Stomach (tissue), 8 donors: ENCODE measurements at regions not wholly inside any gene's neighbourhood (a gene's known extent, or its start where the extent isn't known, plus 50 kb on each side); places are given as distances from the start of the nearest gene placed in this dataset.

Source experiments
- DNase-seq, 2 donors: peaks; one replicate each; pipeline versions ENCODE4 v3.0.0 to v3.0.0-alpha.2; 2013 to 2019
- H3K27ac ChIP-seq, 5 donors: fragments of 200-600 bp in 4 of 5; sonication (generic) in 4 of 5; one replicate each; pipeline ENCODE4 v1.5.1; 2013 to 2019; ENCODE audit warnings: mild to moderate bottlenecking in 1 of 5, moderate library complexity in 1 of 5
- H3K27me3 ChIP-seq, 3 donors: fragments of 200-600 bp; sonication (generic); one replicate each; pipeline ENCODE4 v1.5.1; 2017 to 2019; ENCODE audit warnings: mixed run types in 1 of 3
- H3K36me3 ChIP-seq, 4 donors: fragments of 200-600 bp; sonication (generic); 1 replicate in 3 of 4; 2 replicates in 1 of 4; pipeline ENCODE4 v1.5.1; 2016 to 2019
- H3K4me1 ChIP-seq, 4 donors: fragments of 200-600 bp; sonication (generic); one replicate each; pipeline ENCODE4 v1.5.1; 2016 to 2019
- H3K4me3 ChIP-seq, 4 donors: fragments of 200-600 bp; sonication (generic) in 3 of 4; one replicate each; pipeline ENCODE4 v1.5.1; 2016 to 2019; ENCODE audit warnings: mild to moderate bottlenecking in 1 of 4
- H3K9me3 ChIP-seq, 4 donors: fragments of 200-600 bp; sonication (generic); one replicate each; pipeline ENCODE4 v1.5.1; 2016 to 2019
- CTCF ChIP-seq, 7 experiments: fragments of 450-650 bp in 4 of 7; fragments of 200-600 bp in 3 of 7; sonication (generic) in 3 of 7; IDR thresholded peaks; one replicate each; pipeline ENCODE4 v1.5.1; 2016 to 2019; ENCODE audit warnings: antibody characterized with exemption in 7 of 7, control low read depth in 2 of 7, mild to moderate bottlenecking in 1 of 7
- EP300 ChIP-seq: sonication (generic); formaldehyde crosslinking; IDR thresholded peaks from one replicate; pipeline ENCODE4 v1.6.1; 2017; ENCODE audit warnings: antibody characterized with exemption
- POLR2A ChIP-seq, 4 donors: fragments of 450-650 bp; IDR thresholded peaks; one replicate each; pipeline ENCODE4 v1.6.1; 2016; ENCODE audit warnings: antibody characterized with exemption in 4 of 4, control low read depth in 2 of 4, mild to moderate bottlenecking in 1 of 4, moderate library complexity in 1 of 4
- POLR2AphosphoS5 ChIP-seq, 3 donors: sonication (generic); formaldehyde crosslinking; IDR thresholded peaks; one replicate each; pipeline ENCODE4 v1.6.1; 2016; ENCODE audit warnings: antibody characterized with exemption in 3 of 3
- WGBS, 5 donors: extraction: QIAGEN DNeasy Blood & Tissue Kit in 3 of 5; methylation state at CpG; one replicate each; pipeline versions ENCODE4 v1.1.5 to v1.1.7; 2013 to 2018; 5-methylcytosine and 5-hydroxymethylcytosine counted together
- intact Hi-C: fragments of 100-400 bp; cut with DNase I; formaldehyde crosslinking; loops from one replicate; pipeline ENCODE4 v1.15.1; 2023; ENCODE audit warnings: low total_unique reads
- donor health status: healthy with polysubstance abuse.
- donor health status: Bipolar disorder and iron deficiency.
- donor health status: healthy.

GRCh38 chr1:38243106-38243505 lies 196.5 kb upstream of the POU3F1 start:
- Histone ChIP-seq H3K27me3 (peaks cover 0 to 7% (median 0%) of the 10 kb centered on the region in 3 donors), H3K4me3 (no peak overlapping the region), H3K4me1 (peaks cover 0 to 12% (median 6%) of the 10 kb centered on the region in 4 donors), H3K36me3 (no peaks in the 10 kb centered on the region), H3K9me3 (no peaks in the 10 kb centered on the region), H3K27ac (no peak overlapping the region)
- TF ChIP-seq EP300 (no peak), CTCF (IDR thresholded peaks at IDR 0.05) (no peak), POLR2A (IDR thresholded peaks at IDR 0.05) (no peak), POLR2AphosphoS5 (IDR thresholded peaks at IDR 0.05) (no peak)
- DNase-seq: peak in 1 of 2 donors; percentile 63
- intact Hi-C loops: no loop called here
- WGBS, 5 donors: 52 to 67% (median 61%) methylated on average over 5 to 6 of the region's 6 CpGs

- Histone ChIP-seq H3K27me3 (peaks cover 0 to 5% (median 0%) of the 10 kb centered on the region in 3 donors), H3K36me3 (no peaks in the 10 kb centered on the region), H3K4me3 (no peak overlapping the region), H3K27ac (no peak overlapping the region), H3K4me1 (peaks cover 0 to 11% (median 5%) of the 10 kb centered on the region in 4 donors), H3K9me3 (no peaks in the 10 kb centered on the region)
- DNase-seq: no peak
- TF ChIP-seq CTCF (IDR thresholded peaks at IDR 0.05) (no peak), EP300 (no peak), POLR2A (IDR thresholded peaks at IDR 0.05) (no peak)
- WGBS, 5 donors: 82 to 94% (median 89%) methylated on average over 5 of the region's 5 CpGs
- intact Hi-C loops: no loop called here
Measured at GRCh38 chr1:38242506-38242905, 195.9 kb upstream of the POU3F1 start.

GRCh38 chr1:38241594-38242334 lies 195.2 kb upstream of the POU3F1 start:
- Histone ChIP-seq H3K27me3 (peaks cover 0 to 6% (median 0%) of the 10 kb centered on the region in 3 donors), H3K36me3 (no peaks in the 10 kb centered on the region), H3K27ac (no peak overlapping the region), H3K4me3 (no peak overlapping the region), H3K9me3 (no peaks in the 10 kb centered on the region), H3K4me1 (peaks cover 0 to 3% (median 0%) of the 10 kb centered on the region in 4 donors)
- WGBS, 5 donors: 84 to 87% (median 86%) methylated on average over 6 of the region's 6 CpGs
- intact Hi-C loops: no loop called here
- no peak for TF ChIP-seq EP300
- TF ChIP-seq POLR2A (IDR thresholded peaks at IDR 0.05): no peak
- TF ChIP-seq POLR2AphosphoS5 (IDR thresholded peaks at IDR 0.05): no peak
- TF ChIP-seq CTCF (IDR thresholded peaks at IDR 0.05): no peak
- no peak for DNase-seq

GRCh38 chr1:38240618-38241017 lies 194.0 kb upstream of the POU3F1 start:
- intact Hi-C loops: no loop called here
- no peak overlapping the region for H3K4me3 ChIP-seq

More at GRCh38 chr1:38240618-38241017, 194.0 kb upstream of the POU3F1 start:
- TF ChIP-seq POLR2AphosphoS5 (IDR thresholded peaks at IDR 0.05) (no peak), EP300 (no peak), POLR2A (IDR thresholded peaks at IDR 0.05) (no peak), CTCF (IDR thresholded peaks at IDR 0.05) (no peak)
- DNase-seq: no peak
- Histone ChIP-seq H3K27me3 (peaks cover 0 to 16% (median 0%) of the 10 kb centered on the region in 3 donors), H3K36me3 (no peaks in the 10 kb centered on the region), H3K9me3 (no peaks in the 10 kb centered on the region), H3K27ac (no peak overlapping the region), H3K4me1 (no peaks in the 10 kb centered on the region)
- WGBS, 5 donors: 88 to 97% (median 96%) methylated on average over 2 of the region's 2 CpGs
